ENCODE measurements at regions not wholly inside any gene's neighbourhood (a gene's known extent, or its start where the extent isn't known, plus 50 kb on each side); places are given as distances from the start of the nearest gene placed in this dataset.

- TF ChIP-seq TCF12 (IDR thresholded peaks at IDR 0.05; ENCODE audit: low read depth) = peak; percentile 94
- TF ChIP-seq, protein P1, sequence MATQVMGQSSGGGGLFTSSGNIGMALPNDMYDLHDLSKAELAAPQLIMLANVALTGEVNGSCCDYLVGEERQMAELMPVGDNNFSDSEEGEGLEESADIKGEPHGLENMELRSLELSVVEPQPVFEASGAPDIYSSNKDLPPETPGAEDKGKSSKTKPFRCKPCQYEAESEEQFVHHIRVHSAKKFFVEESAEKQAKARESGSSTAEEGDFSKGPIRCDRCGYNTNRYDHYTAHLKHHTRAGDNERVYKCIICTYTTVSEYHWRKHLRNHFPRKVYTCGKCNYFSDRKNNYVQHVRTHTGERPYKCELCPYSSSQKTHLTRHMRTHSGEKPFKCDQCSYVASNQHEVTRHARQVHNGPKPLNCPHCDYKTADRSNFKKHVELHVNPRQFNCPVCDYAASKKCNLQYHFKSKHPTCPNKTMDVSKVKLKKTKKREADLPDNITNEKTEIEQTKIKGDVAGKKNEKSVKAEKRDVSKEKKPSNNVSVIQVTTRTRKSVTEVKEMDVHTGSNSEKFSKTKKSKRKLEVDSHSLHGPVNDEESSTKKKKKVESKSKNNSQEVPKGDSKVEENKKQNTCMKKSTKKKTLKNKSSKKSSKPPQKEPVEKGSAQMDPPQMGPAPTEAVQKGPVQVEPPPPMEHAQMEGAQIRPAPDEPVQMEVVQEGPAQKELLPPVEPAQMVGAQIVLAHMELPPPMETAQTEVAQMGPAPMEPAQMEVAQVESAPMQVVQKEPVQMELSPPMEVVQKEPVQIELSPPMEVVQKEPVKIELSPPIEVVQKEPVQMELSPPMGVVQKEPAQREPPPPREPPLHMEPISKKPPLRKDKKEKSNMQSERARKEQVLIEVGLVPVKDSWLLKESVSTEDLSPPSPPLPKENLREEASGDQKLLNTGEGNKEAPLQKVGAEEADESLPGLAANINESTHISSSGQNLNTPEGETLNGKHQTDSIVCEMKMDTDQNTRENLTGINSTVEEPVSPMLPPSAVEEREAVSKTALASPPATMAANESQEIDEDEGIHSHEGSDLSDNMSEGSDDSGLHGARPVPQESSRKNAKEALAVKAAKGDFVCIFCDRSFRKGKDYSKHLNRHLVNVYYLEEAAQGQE (IDR thresholded peaks at IDR 0.05; ENCODE audit: low read depth) = no peak
- TF ChIP-seq ZBTB7A (IDR thresholded peaks at IDR 0.05; ENCODE audit: low read depth) = peak; percentile 57; the same call in 1 of the 2 replicates
- no peak; the same call in 1 of the 2 replicates for TF ChIP-seq RAD21 (IDR thresholded peaks at IDR 0.05; ENCODE audit: low read depth)
- TF ChIP-seq, protein P2, sequence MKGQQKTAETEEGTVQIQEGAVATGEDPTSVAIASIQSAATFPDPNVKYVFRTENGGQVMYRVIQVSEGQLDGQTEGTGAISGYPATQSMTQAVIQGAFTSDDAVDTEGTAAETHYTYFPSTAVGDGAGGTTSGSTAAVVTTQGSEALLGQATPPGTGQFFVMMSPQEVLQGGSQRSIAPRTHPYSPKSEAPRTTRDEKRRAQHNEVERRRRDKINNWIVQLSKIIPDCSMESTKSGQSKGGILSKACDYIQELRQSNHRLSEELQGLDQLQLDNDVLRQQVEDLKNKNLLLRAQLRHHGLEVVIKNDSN (IDR thresholded peaks at IDR 0.05) = 0 out of 2 replicates have a peak, but pooled peaks have one; percentile 18
- no peak for TF ChIP-seq CREB1 (IDR thresholded peaks at IDR 0.05; ENCODE audit: low read depth)
- TF ChIP-seq, protein P3, sequence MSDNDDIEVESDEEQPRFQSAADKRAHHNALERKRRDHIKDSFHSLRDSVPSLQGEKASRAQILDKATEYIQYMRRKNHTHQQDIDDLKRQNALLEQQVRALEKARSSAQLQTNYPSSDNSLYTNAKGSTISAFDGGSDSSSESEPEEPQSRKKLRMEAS (IDR thresholded peaks at IDR 0.05) = peak; percentile 50; the same call in 1 of the 2 replicates
- peak; percentile 52 for TF ChIP-seq EGR1 (IDR thresholded peaks at IDR 0.05)
- TF ChIP-seq TEAD4 (IDR thresholded peaks at IDR 0.05) = peak; percentile 81
- TF ChIP-seq FOXM1 (IDR thresholded peaks at IDR 0.05; ENCODE audit: borderline replicate concordance, low read depth) = peak; percentile 72
- peak; percentile 89 for TF ChIP-seq EP300 (IDR thresholded peaks at IDR 0.05; ENCODE audit: borderline replicate concordance)
- no peak for TF ChIP-seq YY1 (IDR thresholded peaks at IDR 0.05; ENCODE audit: low read depth)
- TF ChIP-seq CEBPB (IDR thresholded peaks at IDR 0.05) = peak; percentile 63
- no peak for TF ChIP-seq TAF1 (IDR thresholded peaks at IDR 0.05; ENCODE audit: low read depth)
- peak; percentile 100 for TF ChIP-seq NFIC (IDR thresholded peaks at IDR 0.05)
These were observed 108.1 kb downstream of the TMEM174 start for GRCh38 chr5:73280821-73281746.

GRCh38 chr5:73280386-73280785, 107.4 kb downstream of the TMEM174 start:
- peak; percentile 15; the same call in 1 of the 2 replicates for TF ChIP-seq TEAD4 (IDR thresholded peaks at IDR 0.05)
- no peak for TF ChIP-seq TAF1 (IDR thresholded peaks at IDR 0.05; ENCODE audit: low read depth)

GRCh38 chr5:73279805-73280204, 106.8 kb downstream of the TMEM174 start:
- TF ChIP-seq CREB1 (IDR thresholded peaks at IDR 0.05; ENCODE audit: low read depth) (no peak), TEAD4 (IDR thresholded peaks at IDR 0.05) (no peak), FOXM1 (IDR thresholded peaks at IDR 0.05; ENCODE audit: borderline replicate concordance, low read depth) (no peak), EGR1 (IDR thresholded peaks at IDR 0.05) (no peak), NFIC (IDR thresholded peaks at IDR 0.05) (no peak)
- TF ChIP-seq, protein P1 (IDR thresholded peaks at IDR 0.05; ENCODE audit: low read depth) = no peak

DNA sequence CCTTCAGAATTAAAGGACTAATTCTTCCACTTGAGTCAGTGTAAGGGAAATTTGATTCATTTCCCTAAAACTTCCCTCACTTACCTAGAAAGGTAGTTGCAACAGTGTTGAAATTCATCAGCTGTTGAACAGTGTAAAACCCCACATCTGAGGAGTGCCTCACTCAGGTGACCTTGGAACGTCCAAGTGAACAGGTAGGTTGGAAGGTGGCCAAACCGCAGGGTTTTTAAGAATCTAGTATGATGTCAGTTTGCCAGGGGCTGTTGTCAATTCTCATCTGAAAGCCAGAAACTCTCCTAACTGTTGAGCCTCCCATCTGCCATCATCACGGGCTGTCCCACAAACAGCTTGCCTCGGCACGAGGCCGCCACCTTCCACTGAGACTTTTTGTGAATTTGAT, 105.7 kb downstream of the TMEM174 start:
- TF ChIP-seq NFIC (IDR thresholded peaks at IDR 0.05) = peak; percentile 73
- no peak for TF ChIP-seq YY1 (IDR thresholded peaks at IDR 0.05; ENCODE audit: low read depth)

GRCh38 chr5:73274881-73275663, 102.1 kb downstream of the TMEM174 start:
- TF ChIP-seq TEAD4 (IDR thresholded peaks at IDR 0.05) (no peak), FOXM1 (IDR thresholded peaks at IDR 0.05; ENCODE audit: borderline replicate concordance, low read depth) (no peak), ZBTB7A (IDR thresholded peaks at IDR 0.05; ENCODE audit: low read depth) (no peak), TCF12 (IDR thresholded peaks at IDR 0.05; ENCODE audit: low read depth) (no peak), TAF1 (IDR thresholded peaks at IDR 0.05; ENCODE audit: low read depth) (no peak), YY1 (IDR thresholded peaks at IDR 0.05; ENCODE audit: low read depth) (no peak), RAD21 (IDR thresholded peaks at IDR 0.05; ENCODE audit: low read depth) (no peak), EGR1 (IDR thresholded peaks at IDR 0.05) (no peak), NFIC (IDR thresholded peaks at IDR 0.05) (no peak)
- TF ChIP-seq, protein P2 (IDR thresholded peaks at IDR 0.05) = no peak
- TF ChIP-seq, protein P1 (IDR thresholded peaks at IDR 0.05; ENCODE audit: low read depth) = no peak
- TF ChIP-seq, protein P3 (IDR thresholded peaks at IDR 0.05) = no peak

Measured in Ishikawa (cell line).